B cell (primary cell): ENCODE measurements at regions not wholly inside any gene's neighbourhood (a gene's known extent, or its start where the extent isn't known, plus 50 kb on each side); places are given as distances from the start of the nearest gene placed in this dataset.
A peak's percentile ranks its signal among the peaks of the same experiment; 100 is the strongest.

Experiments used
- ATAC-seq: fragments of 200-7000 bp; cut with Tn5 transposase; one replicate; pipeline ENCODE4 v1.10.0; 2021; ENCODE audit warnings: low read depth, mild to moderate bottlenecking, moderate number of reproducible peaks, moderate library complexity
- CTCF ChIA-PET: fragments of 350-600 bp; sonication (Branson Sonifier 250); formaldehyde crosslinking; loops from one replicate; lab custom pipeline; 2021; ENCODE audit warnings: antibody characterized with exemption, inconsistent platforms; lab: Charles Lee
- POLR2A ChIA-PET: fragments of 350-600 bp; sonication (Branson Sonifier 250); formaldehyde crosslinking; loops from one replicate; lab custom pipeline; 2021; ENCODE audit warnings: antibody characterized with exemption; lab: Charles Lee
- DNase-seq: peaks from one replicate; pipeline ENCODE4 v3.0.0; 2013
- H2AFZ ChIP-seq: 2 replicates; pipeline ENCODE4 v1.6.1; 2012; ENCODE audit warnings: mild to moderate bottlenecking, low read depth, low read length; ENCODE audit not compliant: insufficient read depth, poor library complexity, severe bottlenecking
- H3K27ac ChIP-seq, 2 donors: 1 replicate in 1 of 2; 2 replicates in 1 of 2; pipeline ENCODE4 v1.5.1; 2012 to 2013; ENCODE audit warnings: low read length in 2 of 2, mild to moderate bottlenecking in 2 of 2, moderate library complexity in 1 of 2
- H3K27me3 ChIP-seq, 4 experiments: fragments of 200-600 bp in 1 of 4; sonication (generic) in 1 of 4; replicated peaks in 1 of 4; 1 replicate in 2 of 4; 2 replicates in 2 of 4; pipeline versions ENCODE4 v1.6.1 to v1.7.0; 2013 to 2016; ENCODE audit warnings: low read length in 3 of 4, mild to moderate bottlenecking in 2 of 4, mixed read lengths in 1 of 4, moderate library complexity in 1 of 4; ENCODE audit not compliant: insufficient read depth in 4 of 4, control insufficient read depth in 3 of 4; ENCODE audit errors: control extremely low read depth in 1 of 4
- H3K36me3 ChIP-seq, 2 experiments: replicated peaks in 1 of 2; 1 replicate in 1 of 2; 2 replicates in 1 of 2; pipeline versions ENCODE4 v1.6.1 to v1.7.1; 2013; ENCODE audit warnings: low read length in 1 of 2; ENCODE audit not compliant: insufficient read depth in 2 of 2, control insufficient read depth in 1 of 2; ENCODE audit errors: control extremely low read depth in 1 of 2, extremely low read depth in 1 of 2
- H3K4me1 ChIP-seq, 2 donors: fragments of 200-600 bp in 1 of 2; sonication (generic) in 1 of 2; 1 replicate in 1 of 2; 2 replicates in 1 of 2; pipeline versions ENCODE4 v1.5.1 to v1.6.1; 2013 to 2017; ENCODE audit warnings: low read length in 2 of 2; ENCODE audit not compliant: control insufficient read depth in 2 of 2, insufficient read depth in 2 of 2
- H3K4me2 ChIP-seq: replicated peaks from 2 replicates; pipeline ENCODE3; 2012; ENCODE audit warnings: mild to moderate bottlenecking, low read depth, low read length; ENCODE audit not compliant: poor library complexity, severe bottlenecking
- H3K4me3 ChIP-seq, 5 experiments: fragments of 200-600 bp in 1 of 5; sonication (generic) in 1 of 5; 1 replicate in 3 of 5; 2 replicates in 2 of 5; pipeline versions ENCODE4 v1.5.1 to v1.7.0; 2011 to 2016; ENCODE audit warnings: low read length in 4 of 5, mild to moderate bottlenecking in 4 of 5, low read depth in 2 of 5, control low read depth in 1 of 5, moderate library complexity in 1 of 5; ENCODE audit not compliant: insufficient read depth in 1 of 5; ENCODE audit errors: control extremely low read depth in 1 of 5, extremely low read depth in 1 of 5
- H3K79me2 ChIP-seq: fragments of 200-600 bp; sonication (generic); one replicate; pipeline ENCODE4 v1.6.0; 2016; ENCODE audit warnings: low read length; ENCODE audit not compliant: control insufficient read depth, insufficient read depth
- H3K9ac ChIP-seq: fragments of 200-600 bp; sonication (generic); 2 replicates; pipeline ENCODE4 v1.6.1; 2017; ENCODE audit warnings: mild to moderate bottlenecking, low read length, moderate library complexity
- H3K9me3 ChIP-seq, 3 donors: one replicate each; pipeline versions ENCODE4 v1.6.1 to v1.7.1; 2013; ENCODE audit warnings: low read length in 2 of 3; ENCODE audit not compliant: control insufficient read depth in 2 of 3, insufficient read depth in 1 of 3; ENCODE audit errors: control extremely low read depth in 1 of 3
- H4K20me1 ChIP-seq: 2 replicates; pipeline ENCODE4 v1.6.0; 2012; ENCODE audit warnings: mild to moderate bottlenecking, low read length; ENCODE audit not compliant: insufficient read depth, control insufficient read depth, poor library complexity, severe bottlenecking
- H3K27ac Mint-ChIP-seq: one replicate; pipeline ENCODE4 v1.8.0; 2021; ENCODE audit warnings: mixed read lengths
- H3K27me3 Mint-ChIP-seq: one replicate; pipeline ENCODE4 v1.8.0; 2021; ENCODE audit warnings: mixed read lengths
- H3K4me1 Mint-ChIP-seq: one replicate; pipeline ENCODE4 v1.8.0; 2021; ENCODE audit warnings: mixed read lengths
- H3K4me3 Mint-ChIP-seq: one replicate; pipeline ENCODE4 v1.8.0; 2021; ENCODE audit warnings: mixed read lengths
- H3K9me3 Mint-ChIP-seq: one replicate; pipeline ENCODE4 v1.8.0; 2022; ENCODE audit warnings: mixed read lengths; ENCODE audit not compliant: insufficient read depth
- EZH2 ChIP-seq: IDR thresholded peaks from 2 replicates; pipeline ENCODE4 v1.6.1; 2012; ENCODE audit warnings: borderline replicate concordance, low read depth, mild to moderate bottlenecking, moderate library complexity, low read length; ENCODE audit not compliant: insufficient read depth, poor library complexity, severe bottlenecking
- WGBS: methylation state at CpG from one replicate; pipeline ENCODE4 v1.1.5; 2013; ENCODE audit warnings: missing lambda C conversion rate; ENCODE audit not compliant: insufficient coverage; 5-methylcytosine and 5-hydroxymethylcytosine counted together
- intact Hi-C: fragments of 100-400 bp; cut with micrococcal nuclease; formaldehyde crosslinking; loops from one replicate; pipeline ENCODE4 v1.10.0; 2022
- TF ChIP-seq, protein P1 (sequence below): fragments of 200-600 bp; IDR thresholded peaks from one replicate; pipeline ENCODE4 v1.8.0; 2022; ENCODE audit warnings: antibody characterized with exemption, mild to moderate bottlenecking

DNA sequence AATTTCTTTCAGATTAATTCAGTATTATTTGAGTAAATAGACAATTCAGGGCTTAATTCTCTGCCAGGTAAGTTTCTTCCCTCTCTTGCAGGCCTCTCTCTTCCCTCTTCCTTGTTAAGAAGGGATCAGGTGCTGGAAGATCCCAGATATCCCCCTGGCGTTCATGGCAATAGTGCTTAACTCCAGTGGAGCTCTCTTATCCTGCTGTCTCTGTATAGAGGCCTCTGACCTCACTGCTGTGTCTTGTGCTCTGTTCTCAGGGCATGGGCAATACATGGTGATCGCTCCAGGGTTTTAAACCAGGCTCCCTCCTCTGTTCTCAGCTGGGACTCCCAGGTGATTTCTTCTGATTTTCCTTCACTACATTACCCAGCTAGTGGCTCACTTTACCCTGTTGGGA, 226.8 kb downstream of the MC4R start:
- DNase-seq: no peak
- CTCF ChIA-PET: no interaction called here
- no peak overlapping the region for H3K27ac Mint-ChIP-seq
- 87% methylated on average over 2 of the region's 2 CpGs for WGBS
- no peak for ATAC-seq
- TF ChIP-seq EZH2: no peak
- TF ChIP-seq, protein P1, sequence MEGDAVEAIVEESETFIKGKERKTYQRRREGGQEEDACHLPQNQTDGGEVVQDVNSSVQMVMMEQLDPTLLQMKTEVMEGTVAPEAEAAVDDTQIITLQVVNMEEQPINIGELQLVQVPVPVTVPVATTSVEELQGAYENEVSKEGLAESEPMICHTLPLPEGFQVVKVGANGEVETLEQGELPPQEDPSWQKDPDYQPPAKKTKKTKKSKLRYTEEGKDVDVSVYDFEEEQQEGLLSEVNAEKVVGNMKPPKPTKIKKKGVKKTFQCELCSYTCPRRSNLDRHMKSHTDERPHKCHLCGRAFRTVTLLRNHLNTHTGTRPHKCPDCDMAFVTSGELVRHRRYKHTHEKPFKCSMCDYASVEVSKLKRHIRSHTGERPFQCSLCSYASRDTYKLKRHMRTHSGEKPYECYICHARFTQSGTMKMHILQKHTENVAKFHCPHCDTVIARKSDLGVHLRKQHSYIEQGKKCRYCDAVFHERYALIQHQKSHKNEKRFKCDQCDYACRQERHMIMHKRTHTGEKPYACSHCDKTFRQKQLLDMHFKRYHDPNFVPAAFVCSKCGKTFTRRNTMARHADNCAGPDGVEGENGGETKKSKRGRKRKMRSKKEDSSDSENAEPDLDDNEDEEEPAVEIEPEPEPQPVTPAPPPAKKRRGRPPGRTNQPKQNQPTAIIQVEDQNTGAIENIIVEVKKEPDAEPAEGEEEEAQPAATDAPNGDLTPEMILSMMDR: no peak
- H3K27me3 Mint-ChIP-seq: peaks cover 33% of the 10 kb centered on the region
- peaks cover 5% of the 10 kb centered on the region for H3K4me1 Mint-ChIP-seq
- no peaks in the 10 kb centered on the region for H3K9me3 ChIP-seq
- H3K4me3 Mint-ChIP-seq: no peak overlapping the region
- H4K20me1 ChIP-seq: no peaks in the 10 kb centered on the region
- no peaks in the 10 kb centered on the region for H3K79me2 ChIP-seq
- no peaks in the 10 kb centered on the region for H3K27me3 ChIP-seq
- no peak overlapping the region for H3K9ac ChIP-seq
- H2AFZ ChIP-seq: peak overlapping the region; percentile 19
- no peaks in the 10 kb centered on the region for H3K36me3 ChIP-seq
- no peaks in the 10 kb centered on the region for H3K9me3 Mint-ChIP-seq
- no peaks in the 10 kb centered on the region for H3K4me1 ChIP-seq
- POLR2A ChIA-PET: no interaction called here
- no peak overlapping the region for H3K4me3 ChIP-seq
- intact Hi-C loops: no loop called here
- H3K4me2 ChIP-seq: no peak overlapping the region
- H3K27ac ChIP-seq: no peak overlapping the region

DNA sequence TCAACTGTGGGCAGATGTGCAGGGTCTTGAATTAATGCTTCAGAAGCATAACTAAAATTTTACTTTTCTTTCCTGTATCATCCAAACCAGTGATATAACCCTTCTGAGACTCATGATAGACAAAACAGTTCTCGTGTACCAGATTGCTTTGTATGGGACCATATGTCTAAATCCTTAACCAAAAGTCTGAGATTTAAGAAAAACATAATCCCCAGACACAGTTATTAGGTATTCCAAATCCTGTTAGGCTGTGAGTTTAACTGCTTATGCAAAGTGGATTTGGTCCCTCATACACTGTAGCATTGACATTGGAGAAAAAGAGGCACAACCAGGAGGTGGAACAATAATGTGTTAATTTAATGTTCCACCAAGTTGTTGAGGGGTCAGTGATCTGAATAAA, 235.0 kb downstream of the PMAIP1 start:
- no peak overlapping the region for H3K27ac Mint-ChIP-seq
- peaks cover 0 to 1% (median 0%) of the 10 kb centered on the region in 3 donors for H3K9me3 ChIP-seq
- H3K9me3 Mint-ChIP-seq: no peaks in the 10 kb centered on the region
- H3K9ac ChIP-seq: no peak overlapping the region
- no peak overlapping the region for H3K4me3 Mint-ChIP-seq
- no CpG with 5 or more reads among the region's 1 CpG for WGBS
- intact Hi-C loops: no loop called here
- POLR2A ChIA-PET: no interaction called here
- no peak for TF ChIP-seq EZH2
- TF ChIP-seq, protein P1: no peak
- no peak overlapping the region for H3K27ac ChIP-seq
- H3K4me3 ChIP-seq: no peak overlapping the region
- CTCF ChIA-PET: no interaction called here
- H4K20me1 ChIP-seq: no peaks in the 10 kb centered on the region
- no peak for ATAC-seq
- no peaks in the 10 kb centered on the region for H3K4me1 Mint-ChIP-seq
- H3K4me1 ChIP-seq: no peaks in the 10 kb centered on the region
- H3K4me2 ChIP-seq: no peak overlapping the region
- no peak overlapping the region for H2AFZ ChIP-seq
- H3K79me2 ChIP-seq: no peaks in the 10 kb centered on the region
- no peak for DNase-seq
- H3K27me3 Mint-ChIP-seq: peaks cover 2% of the 10 kb centered on the region
- H3K36me3 ChIP-seq: no peaks in the 10 kb centered on the region
- no peaks in the 10 kb centered on the region for H3K27me3 ChIP-seq
